H1 (cell line): ENCODE measurements at regions not wholly inside any gene's neighbourhood (a gene's known extent, or its start where the extent isn't known, plus 50 kb on each side); places are given as distances from the start of the nearest gene placed in this dataset.

Experiments
- NRF1 ChIP-seq: IDR thresholded peaks from 2 replicates; pipeline ENCODE4 v1.6.1; 2011; ENCODE audit warnings: mild to moderate bottlenecking, low read depth, low read length, improper control_type of control experiment
- PHF8 ChIP-seq: fragments of 200-600 bp; sonication (generic); conservative IDR thresholded peaks from 2 replicates; pipeline ENCODE4 v1.7.1; 2012; ENCODE audit warnings: low read depth, mild to moderate bottlenecking, inconsistent platforms, low read length, moderate library complexity
- RNF2 ChIP-seq: fragments of 200-900, 300-1000 bp; sonication (generic); IDR thresholded peaks from 2 replicates; pipeline ENCODE4 v1.7.1; 2016; ENCODE audit warnings: borderline replicate concordance, low read depth, mild to moderate bottlenecking, antibody characterized with exemption, low read length; ENCODE audit not compliant: poor library complexity, severe bottlenecking; ENCODE audit errors: missing control alignments
- SP4 ChIP-seq: IDR thresholded peaks from 2 replicates; pipeline ENCODE4 v1.6.1; 2012; ENCODE audit warnings: low read length, inconsistent platforms

DNA sequence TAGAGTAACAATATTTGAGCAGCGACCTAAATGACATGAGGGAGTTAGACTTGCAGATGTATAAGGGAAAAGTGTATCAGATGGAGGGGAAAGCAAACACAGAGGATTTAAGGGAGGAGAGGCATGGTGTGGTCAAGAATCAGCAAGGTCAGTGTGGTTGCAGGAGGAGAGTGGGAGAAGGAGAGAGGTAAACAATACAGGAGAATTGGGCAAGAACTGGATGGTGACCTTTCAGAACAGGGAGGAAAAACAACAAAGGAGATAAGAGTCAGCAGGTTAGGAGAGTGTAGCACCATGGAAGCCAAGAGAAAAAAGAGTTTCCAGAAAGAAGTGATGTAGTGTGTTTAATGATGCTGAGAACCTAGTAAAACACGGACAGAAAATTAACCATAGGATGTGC lies 178.5 kb downstream of the PAPSS1 start (continued):
- TF ChIP-seq RNF2 (no peak), PHF8 (no peak), NRF1 (no peak), SP4 (no peak)
